HG03460 (cell line): ENCODE measurements at regions not wholly inside any gene's neighbourhood (a gene's known extent, or its start where the extent isn't known, plus 50 kb on each side); places are given as distances from the start of the nearest gene placed in this dataset.
"Not testable (repeated sequence)": the region's sequence is repeated elsewhere in the genome, so short reads cannot be mapped to it uniquely, and the experiment has no call there.

Source experiments
- ATAC-seq: cut with Tn5 transposase; IDR thresholded peaks from one replicate; pipeline ENCODE4 v1.9.1; 2021; ENCODE audit not compliant: unreplicated experiment

DNA sequence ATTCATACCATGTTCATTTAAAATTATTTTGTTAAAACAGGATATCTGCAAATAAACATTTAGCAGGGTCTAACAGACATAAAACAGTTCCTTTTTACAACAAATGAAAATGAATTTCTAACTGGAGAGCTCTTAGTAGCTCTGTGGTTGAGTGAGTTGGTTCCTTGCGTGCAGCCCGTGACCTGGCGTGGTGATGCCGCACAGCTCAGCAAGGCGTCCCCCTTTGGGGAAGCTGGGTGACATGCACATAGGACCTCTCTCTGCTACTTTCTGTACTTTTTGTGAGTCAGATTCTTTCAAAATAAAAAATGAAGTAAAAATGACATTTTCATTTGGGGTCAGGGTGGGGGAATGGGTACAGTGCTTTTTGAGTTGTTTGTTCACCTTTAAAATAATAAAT lies 75.9 kb downstream of the NPIPB11 start:
- not testable (repeated sequence) for ATAC-seq

DNA sequence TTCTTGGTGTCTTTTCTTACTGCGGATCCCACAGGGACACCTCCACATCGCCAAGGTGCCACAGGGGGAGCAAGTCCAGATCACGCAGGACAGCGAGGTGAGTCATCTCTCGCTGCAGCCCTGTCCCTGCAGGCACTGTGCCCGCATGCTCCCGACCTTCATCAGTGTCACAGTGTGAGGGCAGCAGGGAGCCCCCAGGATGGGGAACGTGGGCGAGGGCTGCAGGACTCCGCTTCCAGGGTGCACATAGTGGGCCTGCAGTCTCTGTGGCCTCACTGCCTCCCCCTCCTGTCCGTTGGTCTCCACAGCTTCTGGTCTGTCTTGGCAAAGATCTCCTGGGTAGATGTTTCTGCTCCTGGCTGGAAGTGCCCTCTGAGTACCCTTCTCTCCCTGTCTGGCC lies 78.0 kb downstream of the NPIPB11 start:
- ATAC-seq, result not testable (repeated sequence)

DNA sequence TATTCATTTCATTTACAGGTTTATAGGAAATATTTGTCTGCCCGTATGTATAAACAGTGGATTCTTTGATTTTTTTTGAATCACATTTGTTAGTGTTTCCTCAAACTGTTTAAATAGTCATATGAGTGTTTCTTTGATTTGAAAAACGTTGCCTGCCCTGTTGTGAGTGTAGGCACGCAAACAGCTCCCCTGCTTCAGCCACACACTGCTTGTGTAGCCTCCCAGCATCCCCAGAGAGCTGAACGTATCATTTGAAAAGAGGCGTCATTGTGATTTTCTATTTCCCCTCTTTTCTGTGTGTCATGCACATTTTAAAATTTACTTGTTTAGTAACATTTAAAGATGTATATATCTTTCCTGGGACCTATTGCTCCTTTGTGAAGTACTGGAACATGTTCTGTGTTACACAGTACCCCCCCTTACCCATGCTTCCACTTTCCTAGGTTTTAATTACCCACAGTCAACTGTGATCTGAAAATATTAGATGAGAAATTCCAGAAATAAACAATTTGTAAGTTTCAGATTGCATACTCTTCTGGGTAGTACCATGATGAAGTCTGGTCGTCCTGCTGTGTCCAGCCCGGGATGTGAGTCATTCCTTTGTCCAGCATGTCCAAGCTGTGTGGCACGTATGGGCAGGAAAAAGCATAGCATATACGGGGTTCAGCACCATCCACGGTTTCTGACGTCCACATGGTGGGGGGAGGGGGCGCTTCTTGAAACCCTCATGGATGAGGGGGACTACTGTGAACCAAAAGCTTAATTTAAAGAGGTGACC lies 78.7 kb downstream of the NPIPB11 start:
- not testable (repeated sequence) for ATAC-seq

DNA sequence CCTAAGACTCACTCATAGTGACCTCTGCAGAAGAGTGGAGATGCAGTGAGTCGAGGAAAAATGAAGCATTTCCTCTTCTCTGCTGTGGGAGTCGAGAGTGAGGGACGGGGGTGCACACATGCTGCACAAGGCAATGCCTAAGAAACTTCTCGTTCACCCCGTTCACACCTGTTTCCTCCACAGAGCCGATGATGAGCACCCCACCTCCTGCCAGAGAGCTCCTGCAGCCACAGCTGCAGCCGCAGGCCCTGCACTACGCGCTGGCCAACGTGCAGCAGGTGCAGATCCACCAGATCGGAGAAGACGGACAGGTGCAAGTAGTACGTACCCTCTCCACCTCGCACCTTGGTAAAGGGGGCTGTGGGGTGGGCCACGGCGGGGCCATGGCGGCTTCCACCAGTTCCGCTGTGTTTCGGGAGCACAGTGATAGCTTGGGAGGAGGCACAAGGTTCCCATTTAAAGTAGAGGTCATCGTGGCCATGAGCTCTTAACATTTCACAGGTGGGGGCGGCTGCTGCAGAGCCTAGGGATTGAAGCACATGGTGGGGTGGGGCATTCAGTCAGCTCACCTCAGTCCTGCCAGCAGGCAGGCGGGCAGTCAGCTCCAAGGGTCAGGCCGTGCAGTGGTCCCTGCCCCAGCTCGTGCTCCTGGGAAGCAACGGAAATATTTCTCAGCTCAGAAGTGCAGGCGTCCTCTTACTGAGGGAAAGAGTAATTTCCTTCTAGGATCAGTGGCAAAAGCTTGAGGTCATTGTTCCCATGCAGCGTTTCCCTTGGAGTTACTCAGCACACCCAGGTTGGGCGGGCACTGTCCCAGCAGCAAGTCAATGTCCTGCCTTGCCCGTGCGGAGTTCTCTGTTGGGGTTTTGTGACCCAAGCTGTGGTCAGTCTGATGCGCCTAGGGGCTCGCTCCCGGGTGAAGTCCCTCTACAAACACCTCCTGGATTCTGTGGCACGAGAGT lies 80.1 kb downstream of the NPIPB11 start:
- ATAC-seq, result not testable (repeated sequence)

DNA sequence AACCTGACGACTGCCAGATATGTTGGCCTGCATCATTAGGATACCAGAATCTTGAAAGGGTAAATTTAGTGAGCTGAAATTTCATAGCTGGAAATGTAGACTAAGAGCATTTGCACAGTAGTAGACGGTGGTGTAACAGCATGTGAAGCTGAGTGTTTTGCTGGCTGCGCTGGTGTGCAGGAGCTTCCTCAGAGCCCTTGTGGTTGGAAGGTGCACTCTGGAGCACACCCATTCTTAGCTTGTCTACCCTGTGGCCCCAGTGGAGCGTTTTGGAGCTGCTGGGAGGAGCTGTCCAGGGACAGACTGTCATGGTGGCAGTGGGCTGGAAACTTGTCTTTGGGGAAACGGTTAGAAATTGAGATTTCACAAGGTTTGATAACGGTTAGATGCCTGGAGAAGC lies 82.8 kb downstream of the NPIPB11 start:
- not testable (repeated sequence) for ATAC-seq

DNA sequence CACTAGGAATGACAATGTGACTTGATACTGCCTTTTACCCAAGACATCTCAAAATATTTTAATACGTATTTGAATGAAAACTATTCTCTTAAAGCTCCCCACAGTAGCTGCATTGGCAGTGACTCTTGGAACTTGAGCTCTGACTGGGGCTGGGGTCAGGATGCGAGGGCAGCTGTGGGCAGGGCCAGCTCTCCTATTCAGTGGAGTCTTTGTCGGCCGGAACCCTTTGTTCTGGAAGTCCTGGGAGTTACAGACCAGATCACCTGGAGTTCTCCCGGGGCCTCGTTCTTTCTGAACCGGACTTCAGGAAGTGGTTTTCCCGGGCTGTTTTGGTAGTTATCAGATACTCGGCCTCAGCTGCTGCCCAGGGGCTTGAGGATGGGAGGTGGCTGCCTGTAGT lies 84.9 kb downstream of the NPIPB11 start:
- no peak for ATAC-seq

DNA sequence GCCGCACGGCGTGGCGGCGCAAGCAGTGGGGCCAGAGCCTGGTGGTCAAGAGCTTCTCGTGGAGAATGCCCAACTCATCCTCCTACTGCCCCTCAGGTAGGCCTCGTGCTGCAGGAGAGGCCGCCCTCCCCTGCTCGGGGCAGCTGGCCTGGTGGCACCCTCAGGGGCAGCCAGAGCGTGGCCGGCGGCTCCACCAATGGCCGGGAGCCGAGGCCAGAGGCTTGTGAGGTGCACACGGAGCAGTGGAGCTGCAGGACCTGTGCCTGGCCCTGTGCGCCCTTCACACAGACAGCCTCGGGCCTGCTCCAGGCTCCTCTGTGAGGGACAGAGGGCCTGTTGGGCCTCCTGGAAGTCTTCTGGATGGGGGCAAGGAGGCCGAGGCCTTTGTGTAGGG lies 85.5 kb downstream of the NPIPB11 start:
- ATAC-seq, result no peak

DNA sequence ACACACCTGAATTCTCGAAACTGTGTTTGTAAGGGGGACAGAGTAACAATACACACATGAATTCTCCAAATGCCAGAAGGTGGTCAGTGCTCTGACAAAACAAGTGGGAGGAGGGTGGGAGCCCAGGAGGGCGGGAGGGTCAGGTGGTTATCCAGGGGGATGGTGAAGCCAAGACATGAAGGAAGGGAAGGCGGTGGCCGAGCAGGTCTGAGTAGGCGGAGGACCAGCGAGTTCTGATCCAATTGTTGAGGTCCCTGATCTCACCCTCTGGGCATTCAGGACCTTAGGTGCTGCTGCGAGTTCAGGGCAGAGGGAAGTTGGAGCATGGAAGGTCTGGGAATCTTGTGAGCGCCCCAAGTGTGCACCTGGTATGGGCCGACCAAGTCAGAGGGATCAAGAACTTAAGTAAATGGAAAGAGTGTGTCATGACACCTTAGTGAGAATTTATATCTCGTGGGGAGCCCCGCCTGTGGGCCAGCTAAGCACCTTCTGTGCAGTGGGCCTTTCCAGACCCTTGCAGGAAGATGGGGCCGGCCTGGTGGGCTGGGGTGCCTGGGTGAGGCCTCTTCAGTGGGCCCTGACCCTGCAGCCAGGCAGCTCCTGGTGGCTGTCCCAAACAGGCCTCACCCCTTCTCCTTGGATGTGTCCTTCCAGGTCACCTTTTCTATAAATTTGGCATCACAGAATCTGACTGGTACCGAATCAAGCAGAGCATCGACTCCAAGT lies 86.1 kb downstream of the NPIPB11 start:
- ATAC-seq, result no peak

DNA sequence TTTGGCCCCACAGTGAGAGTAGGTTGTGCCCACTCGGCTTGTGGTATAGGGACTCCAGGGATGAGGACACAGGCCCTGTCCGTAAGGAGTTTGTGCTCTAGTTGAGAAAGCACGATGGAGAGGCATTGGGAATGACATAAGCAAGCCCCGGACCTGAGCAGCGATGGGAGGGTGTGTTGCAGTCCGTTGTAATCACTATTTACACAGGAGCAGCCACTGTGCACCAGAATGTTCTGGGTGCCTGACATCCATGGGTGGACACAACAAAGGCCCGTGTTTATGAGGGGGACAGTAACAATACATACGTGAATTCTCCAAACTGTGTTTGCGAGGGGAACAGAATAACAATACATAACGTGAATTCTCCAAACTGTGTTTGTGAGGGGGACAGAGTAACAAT lies 86.8 kb downstream of the NPIPB11 start:
- no peak for ATAC-seq

DNA sequence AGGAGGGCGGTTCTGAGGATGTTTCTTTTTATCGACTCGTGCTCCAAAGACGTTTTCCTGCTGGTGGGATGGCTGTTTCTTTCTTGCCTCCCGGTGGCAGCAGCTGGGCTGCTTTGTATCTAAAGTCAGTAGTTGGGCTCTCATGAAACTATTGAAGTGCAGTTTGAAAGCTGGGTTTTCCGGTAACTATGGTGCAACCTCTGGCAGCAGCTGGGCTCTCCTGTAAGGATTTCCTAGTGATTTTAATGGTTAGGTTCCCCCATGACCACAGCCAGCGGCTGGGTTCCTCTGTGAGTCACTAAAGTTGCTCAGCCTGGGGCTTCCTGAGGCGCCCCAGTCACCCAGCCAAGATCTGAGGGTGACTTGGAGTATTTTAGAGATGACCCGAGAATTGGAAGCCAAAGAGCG lies 87.9 kb downstream of the NPIPB11 start:
- not testable (repeated sequence) for ATAC-seq

DNA sequence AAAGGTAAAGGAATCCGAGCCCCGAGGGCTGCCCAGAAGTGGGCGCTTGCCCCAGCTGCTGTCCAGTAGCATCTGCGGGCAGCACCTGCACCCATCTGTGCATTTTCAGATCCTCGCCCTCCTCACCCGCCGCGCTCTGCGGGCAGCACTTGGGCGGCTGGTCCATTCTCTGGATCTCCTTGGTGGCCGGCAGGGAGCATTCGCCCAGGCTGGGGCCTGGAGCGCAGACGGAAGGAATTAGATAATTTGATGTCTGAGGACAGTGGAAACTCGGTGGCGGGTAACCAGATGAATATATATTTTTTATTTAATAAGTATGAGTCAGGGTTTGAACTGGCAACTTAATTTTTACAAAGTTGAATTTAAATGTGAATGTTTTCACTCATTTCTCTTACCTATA lies 88.5 kb downstream of the NPIPB11 start:
- no peak for ATAC-seq

DNA sequence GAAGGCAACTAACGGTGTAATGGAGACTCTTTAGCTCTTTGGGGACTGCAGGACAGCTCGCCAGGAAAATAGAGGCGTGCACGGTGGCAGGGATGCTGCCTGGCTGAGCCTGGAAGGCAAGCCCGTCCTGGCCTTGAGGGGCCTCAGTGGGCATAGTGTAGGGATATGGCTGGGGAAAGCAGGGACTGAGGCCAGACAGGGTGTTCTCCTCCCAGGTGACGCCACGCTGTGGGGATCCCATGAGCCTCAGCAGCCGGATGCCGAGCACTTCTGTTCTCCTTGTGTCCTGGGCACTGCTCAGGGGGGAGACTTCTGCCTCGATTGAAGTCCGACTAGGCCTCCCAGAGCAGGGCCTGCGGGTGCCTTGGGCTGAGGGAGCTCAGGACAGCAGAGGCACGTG lies 89.2 kb downstream of the NPIPB11 start:
- ATAC-seq, result no peak

DNA sequence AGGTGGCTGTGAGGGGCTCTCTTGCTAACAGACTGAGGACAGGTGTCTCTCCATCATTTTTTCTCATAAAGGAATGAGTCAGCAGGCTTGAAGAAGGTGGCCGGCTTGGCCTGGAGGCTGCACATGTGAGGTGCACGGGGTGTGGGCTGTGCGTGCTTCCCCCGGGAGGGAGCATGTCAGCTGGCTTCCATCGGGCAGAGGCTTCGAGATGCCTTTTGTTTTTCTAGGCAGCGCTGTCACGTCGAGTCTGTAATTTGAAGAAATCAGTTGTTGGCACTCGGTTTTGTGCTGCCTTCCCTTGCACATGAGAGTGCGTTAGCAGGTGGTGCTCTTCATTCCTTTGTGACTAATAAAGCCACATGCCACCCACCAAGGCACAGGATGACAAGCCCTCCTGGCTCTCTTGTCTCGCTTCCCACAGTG lies 89.7 kb downstream of the NPIPB11 start:
- no peak for ATAC-seq

DNA sequence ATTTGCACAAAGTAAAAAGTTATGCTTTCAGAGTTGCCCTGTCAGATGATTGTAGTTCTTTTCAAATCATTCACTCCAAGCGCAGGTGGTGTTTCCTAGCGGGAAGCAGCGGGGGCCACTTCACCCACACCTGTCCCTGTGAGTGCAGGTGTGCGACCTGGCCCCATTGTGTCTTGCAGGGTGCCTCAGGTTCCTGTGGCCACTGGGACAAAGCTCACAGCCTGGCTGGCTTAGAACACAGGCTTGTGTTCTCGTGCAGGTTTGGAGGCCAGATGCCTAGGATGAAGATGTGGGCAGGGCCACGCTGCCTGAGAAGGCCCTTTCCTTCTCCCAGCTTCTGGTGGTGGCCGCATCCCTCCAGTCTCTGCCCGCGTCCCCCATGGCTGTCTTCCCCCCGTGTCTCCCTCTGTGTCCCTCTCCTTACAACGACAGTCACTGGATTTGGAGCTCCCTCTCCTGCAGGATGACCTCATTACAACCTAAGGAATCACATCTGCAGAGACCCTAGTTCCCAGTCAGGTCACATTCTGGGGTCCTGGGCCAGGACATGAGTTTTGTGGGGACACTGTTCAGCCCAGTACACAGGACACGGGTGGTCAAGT lies 90.5 kb downstream of the NPIPB11 start:
- no peak for ATAC-seq

DNA sequence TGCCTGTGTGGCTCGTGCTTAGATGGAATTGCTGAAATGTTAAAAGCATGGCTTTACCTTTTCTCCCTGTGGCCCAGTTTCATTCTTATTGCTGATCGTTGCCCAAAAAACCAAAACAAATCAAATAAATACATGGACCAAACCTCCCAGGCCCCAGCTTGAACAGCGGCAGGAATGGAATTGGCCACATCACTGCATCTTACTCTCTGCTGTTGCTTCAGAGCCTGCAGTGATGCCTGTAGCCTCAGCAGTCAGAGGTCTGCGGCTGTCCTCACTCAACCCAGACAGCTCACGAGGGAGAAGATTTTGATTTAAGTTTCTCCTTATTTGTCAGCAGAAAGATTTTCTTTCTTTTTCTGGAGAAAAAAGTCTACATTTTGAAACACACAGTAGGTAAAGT lies 91.5 kb downstream of the NPIPB11 start:
- no peak for ATAC-seq

DNA sequence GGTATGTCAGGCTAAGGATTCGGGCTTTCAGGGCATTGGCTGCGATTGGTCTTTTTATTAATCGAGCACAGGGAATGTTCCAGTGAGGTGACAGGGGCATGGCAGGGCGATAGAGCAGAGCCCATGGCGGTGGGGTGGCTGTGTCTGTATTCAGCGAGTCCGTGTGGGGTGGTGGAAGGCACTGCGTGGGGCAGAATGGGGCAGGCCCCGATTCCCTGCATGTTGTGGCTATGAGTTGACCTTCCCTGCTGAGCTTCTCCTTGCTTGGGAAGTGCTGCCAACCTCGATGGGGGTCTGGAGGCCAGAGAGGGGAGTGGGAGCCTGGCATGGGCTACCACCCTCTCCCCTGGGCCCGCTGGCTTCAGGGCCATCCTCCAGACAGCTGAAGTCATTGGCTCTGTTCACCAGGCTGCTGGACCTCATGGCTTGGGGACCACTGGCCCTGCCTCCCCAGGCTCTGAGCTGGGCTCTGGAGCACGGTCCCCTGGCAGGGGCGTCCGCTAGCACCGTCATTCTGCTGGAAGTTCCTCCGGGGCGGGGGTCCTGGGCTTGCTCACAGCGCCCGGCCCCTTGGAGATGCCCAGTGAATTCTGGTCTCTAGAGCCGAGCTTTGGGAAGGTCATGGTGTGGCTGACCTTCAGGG lies 92.1 kb downstream of the NPIPB11 start:
- ATAC-seq, result no peak

DNA sequence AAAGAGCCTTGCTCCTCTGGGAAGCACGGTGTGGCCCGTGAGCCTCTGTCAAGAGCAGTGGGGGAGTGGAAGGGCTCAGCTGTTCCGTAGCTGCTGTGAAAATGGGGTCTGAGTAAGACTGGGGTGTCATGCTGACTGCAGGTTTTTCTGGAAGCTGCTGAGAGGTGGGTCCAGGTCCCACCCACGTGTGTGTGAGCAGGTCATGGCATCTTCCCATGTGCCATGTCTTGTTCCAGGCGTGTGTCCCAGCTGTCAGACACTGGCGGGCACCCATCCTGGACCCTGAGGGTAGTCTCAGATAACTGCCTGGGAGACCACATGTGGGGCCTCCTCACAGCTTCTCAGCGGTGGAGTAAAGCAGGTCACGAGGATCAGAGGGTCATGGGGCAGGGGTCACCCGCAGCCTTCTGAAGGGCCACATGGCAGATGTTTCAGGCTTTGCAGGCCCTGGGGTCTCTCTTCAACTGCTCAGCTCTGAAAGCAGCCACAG lies 92.9 kb downstream of the NPIPB11 start:
- ATAC-seq, result no peak

DNA sequence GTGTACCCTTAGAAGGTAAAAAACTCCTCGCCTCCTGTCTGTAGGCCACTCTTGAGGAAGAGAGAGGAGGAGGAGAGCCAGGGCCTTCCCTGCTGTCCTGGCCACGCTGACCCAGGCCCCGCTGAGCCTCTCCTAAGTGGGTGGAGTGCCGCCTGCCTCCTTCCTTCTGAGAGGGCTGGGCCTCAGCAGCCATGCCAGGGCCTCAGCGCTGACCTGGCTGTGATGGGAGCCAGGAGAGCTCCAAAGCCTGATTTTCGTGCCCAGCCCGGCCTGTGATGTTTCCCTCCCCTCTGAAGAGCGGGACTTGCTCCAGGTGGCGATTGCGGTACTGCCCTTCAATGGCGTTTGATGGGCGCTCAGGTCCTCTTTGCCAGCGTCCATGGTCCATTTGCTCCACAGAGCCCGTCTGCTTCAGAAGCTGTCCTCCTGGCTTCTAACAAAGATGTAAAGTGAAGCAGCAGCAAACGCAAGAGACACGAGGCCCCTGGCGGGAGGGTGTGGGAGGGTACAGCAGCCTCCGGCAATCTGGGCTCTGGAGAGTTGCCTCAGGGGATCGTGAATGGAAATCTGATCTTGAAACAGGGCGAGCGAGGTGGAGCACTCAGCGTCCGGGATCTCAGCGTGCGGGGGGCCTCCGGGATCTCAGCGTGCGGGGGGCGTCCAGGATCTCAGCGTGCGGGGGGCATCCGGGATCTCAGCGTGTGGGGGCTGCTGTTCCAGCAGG lies 93.5 kb downstream of the NPIPB11 start:
- no peak for ATAC-seq

DNA sequence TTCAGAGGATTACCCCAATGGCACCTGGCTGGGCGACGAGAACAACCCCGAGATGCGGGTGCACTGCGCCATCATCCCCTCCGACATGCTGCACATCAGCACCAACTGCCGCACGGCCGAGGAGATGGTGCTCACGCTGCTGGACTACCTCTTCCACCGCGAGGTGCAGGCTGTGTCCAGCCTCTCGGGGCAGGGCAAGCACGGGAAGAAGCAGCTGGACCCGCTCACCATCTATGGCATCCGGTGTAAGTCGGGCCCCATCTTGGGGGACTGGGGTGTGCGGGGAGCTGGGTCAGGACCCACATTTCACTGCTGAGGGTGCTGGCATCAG lies 94.2 kb downstream of the NPIPB11 start:
- ATAC-seq, result not testable (repeated sequence)
